Sigmoid colon (tissue), 6 donors: ENCODE measurements at regions not wholly inside any gene's neighbourhood (a gene's known extent, or its start where the extent isn't known, plus 50 kb on each side); places are given as distances from the start of the nearest gene placed in this dataset.

ENCODE experiments used
- DNase-seq: peaks from one replicate; pipeline ENCODE4 v3.0.0-alpha.2; 2019
- H3K27ac ChIP-seq, 4 donors: fragments of 200-600 bp; sonication (generic); one replicate each; pipeline ENCODE4 v1.5.1; 2016 to 2019; ENCODE audit warnings: mild to moderate bottlenecking in 1 of 4
- H3K27me3 ChIP-seq, 3 donors: fragments of 200-600 bp; sonication (generic); one replicate each; pipeline ENCODE4 v1.5.1; 2019; ENCODE audit warnings: mild to moderate bottlenecking in 1 of 3
- H3K36me3 ChIP-seq, 4 donors: fragments of 200-600 bp; sonication (generic); one replicate each; pipeline ENCODE4 v1.5.1; 2016 to 2019
- H3K4me1 ChIP-seq, 4 donors: fragments of 200-600 bp; sonication (generic); one replicate each; pipeline ENCODE4 v1.5.1; 2017 to 2019
- H3K4me3 ChIP-seq, 4 donors: fragments of 200-600 bp; sonication (generic); one replicate each; pipeline ENCODE4 v1.5.1; 2017 to 2019; ENCODE audit warnings: mild to moderate bottlenecking in 2 of 4, moderate library complexity in 1 of 4
- H3K9me3 ChIP-seq, 4 donors: fragments of 200-600 bp in 3 of 4; sonication (generic) in 3 of 4; one replicate each; pipeline versions ENCODE4 v1.5.1 to v1.6.1; 2013 to 2019
- CTCF ChIP-seq, 4 experiments: fragments of 450-650 bp in 3 of 4; fragments of 200-600 bp in 1 of 4; IDR thresholded peaks; one replicate each; pipeline ENCODE4 v1.5.1; 2016 to 2019; ENCODE audit warnings: antibody characterized with exemption in 4 of 4, mild to moderate bottlenecking in 3 of 4, moderate library complexity in 2 of 4
- EP300 ChIP-seq, 4 donors: sonication (generic); formaldehyde crosslinking; IDR thresholded peaks; one replicate each; pipeline ENCODE4 v1.6.1; 2017; ENCODE audit warnings: antibody characterized with exemption in 4 of 4
- POLR2A ChIP-seq, 2 donors: fragments of 450-650 bp; IDR thresholded peaks; one replicate each; pipeline ENCODE4 v1.6.1; 2016; ENCODE audit warnings: antibody characterized with exemption in 2 of 2, mild to moderate bottlenecking in 2 of 2, moderate library complexity in 2 of 2
- POLR2AphosphoS5 ChIP-seq, 4 donors: sonication (generic); formaldehyde crosslinking; IDR thresholded peaks; one replicate each; pipeline ENCODE4 v1.6.1; 2017; ENCODE audit warnings: antibody characterized with exemption in 4 of 4
- WGBS, 2 donors: extraction: QIAGEN DNeasy Blood & Tissue Kit; methylation state at CpG; one replicate each; pipeline ENCODE4 v1.1.7; 2013; 5-methylcytosine and 5-hydroxymethylcytosine counted together
- intact Hi-C: fragments of 100-400 bp; cut with DNase I; formaldehyde crosslinking; loops from one replicate; pipeline ENCODE4 v1.15.1; 2023
- donor health status: healthy with polysubstance abuse.
- donor health status: healthy.

DNA sequence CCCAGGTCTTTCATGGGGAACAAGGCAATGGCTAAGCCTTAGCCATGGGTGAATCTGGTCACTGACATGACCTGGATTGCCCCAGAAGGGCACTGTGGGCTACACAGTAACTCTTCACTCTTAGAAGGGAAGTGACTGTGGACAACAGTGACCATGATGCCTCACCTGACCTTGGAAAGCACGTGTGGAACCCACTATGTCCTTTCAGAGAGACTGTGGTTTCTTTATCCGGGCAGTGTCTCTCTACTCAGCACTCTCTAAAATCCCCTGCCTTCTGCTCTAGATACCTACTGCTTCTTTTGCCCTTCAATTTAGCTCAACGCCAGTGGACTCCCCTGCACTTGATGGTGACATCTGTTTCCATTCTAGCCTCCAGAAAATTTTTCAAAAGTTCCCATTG is 66.1 kb upstream of the ANKFN1 start:
- Histone ChIP-seq H3K4me1 (no peaks in the 10 kb centered on the region), H3K4me3 (no peak overlapping the region), H3K9me3 (no peaks in the 10 kb centered on the region), H3K27ac (no peak overlapping the region), H3K36me3 (no peaks in the 10 kb centered on the region), H3K27me3 (no peaks in the 10 kb centered on the region)
- DNase-seq = no peak
- intact Hi-C loops = no loop called here
- TF ChIP-seq CTCF (IDR thresholded peaks at IDR 0.05) = no peak
- WGBS, 2 donors = 61 to 69% methylated on average over 3 of the region's 3 CpGs

DNA sequence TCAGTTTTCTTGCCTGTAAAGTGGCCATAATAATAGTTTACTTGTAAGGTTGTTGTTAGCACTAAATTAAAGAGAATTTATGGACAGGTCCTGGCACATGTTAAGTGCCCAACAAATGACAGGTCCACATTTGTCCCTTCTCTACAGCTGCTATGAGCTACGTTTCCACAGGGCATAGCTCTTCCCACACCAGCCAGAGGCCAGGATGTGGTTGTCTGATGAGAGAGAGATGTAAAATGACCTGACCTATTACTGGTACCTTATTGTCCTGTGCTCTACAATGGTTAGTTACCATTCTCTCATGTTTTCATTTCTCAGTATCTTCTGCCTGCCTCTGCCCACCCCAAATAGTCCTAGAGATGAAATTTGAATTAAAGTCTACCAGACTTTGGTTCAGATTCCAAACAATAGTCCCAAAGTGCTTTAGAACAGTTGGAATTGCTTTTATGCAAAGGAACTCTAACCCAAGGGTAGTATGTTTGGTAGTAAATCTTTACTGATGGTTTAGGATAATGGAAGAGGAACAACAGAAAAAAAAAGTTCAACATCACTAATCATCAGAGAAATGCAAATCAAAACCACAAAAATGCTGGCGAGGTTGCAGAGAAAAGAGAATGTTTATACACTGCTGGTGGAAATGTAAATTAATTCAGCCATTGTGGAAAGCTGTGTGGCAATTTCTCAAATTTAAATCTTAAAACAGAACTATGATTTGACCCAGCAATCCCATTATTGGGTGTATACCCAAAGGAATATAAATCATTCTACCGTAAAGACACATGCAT is 57.1 kb upstream of the ANKFN1 start:
- 50 to 55% methylated on average over 3 of the region's 3 CpGs for WGBS, 2 donors
- TF ChIP-seq POLR2A (IDR thresholded peaks at IDR 0.05) (no peak), EP300 (IDR thresholded peaks at IDR 0.05) (no peak), POLR2AphosphoS5 (IDR thresholded peaks at IDR 0.05) (no peak), CTCF (IDR thresholded peaks at IDR 0.05) (no peak)
- no peaks in the 10 kb centered on the region for H3K36me3 ChIP-seq
- intact Hi-C loops = no loop called here
- DNase-seq = no peak
- H3K27ac ChIP-seq = no peak overlapping the region
- no peak overlapping the region for H3K4me3 ChIP-seq
- H3K4me1 ChIP-seq = no peaks in the 10 kb centered on the region
- no peaks in the 10 kb centered on the region for H3K27me3 ChIP-seq
- no peaks in the 10 kb centered on the region for H3K9me3 ChIP-seq

DNA sequence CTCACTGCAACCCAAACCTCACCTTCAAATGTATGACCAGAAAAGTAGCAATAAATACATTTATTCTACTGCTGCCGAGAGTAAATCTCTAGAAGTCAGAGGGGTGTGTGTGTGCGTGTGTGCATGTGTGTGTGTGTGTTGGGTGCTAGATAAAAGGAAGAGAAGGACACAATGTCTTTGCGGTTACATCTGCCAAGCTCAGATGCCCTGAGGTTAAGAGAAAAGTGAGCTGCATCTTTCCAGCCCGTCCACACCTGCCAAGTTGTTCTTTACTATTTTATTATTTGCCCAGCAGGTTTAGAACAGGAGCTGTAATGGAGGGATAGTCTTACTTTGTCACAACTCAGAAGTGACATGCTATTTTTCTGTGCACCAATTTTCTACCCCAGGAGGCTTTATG is 54.5 kb upstream of the ANKFN1 start:
- DNase-seq = no peak
- H3K27me3 ChIP-seq = no peaks in the 10 kb centered on the region
- intact Hi-C loops = no loop called here
- no peak overlapping the region for H3K4me3 ChIP-seq
- no peaks in the 10 kb centered on the region for H3K4me1 ChIP-seq
- H3K27ac ChIP-seq = no peak overlapping the region
- TF ChIP-seq POLR2A (IDR thresholded peaks at IDR 0.05) = no peak
- TF ChIP-seq POLR2AphosphoS5 (IDR thresholded peaks at IDR 0.05) = no peak
- no peak for TF ChIP-seq EP300 (IDR thresholded peaks at IDR 0.05)
- no peak for TF ChIP-seq CTCF (IDR thresholded peaks at IDR 0.05)
- WGBS, 2 donors = 74 to 84% methylated on average over 4 of the region's 4 CpGs
- H3K9me3 ChIP-seq = no peaks in the 10 kb centered on the region
- no peaks in the 10 kb centered on the region for H3K36me3 ChIP-seq

GRCh38 chr17:56099649-56100048 is 53.6 kb upstream of the ANKFN1 start:
- no peaks in the 10 kb centered on the region for H3K4me1 ChIP-seq
- no peak for DNase-seq
- no peaks in the 10 kb centered on the region for H3K27me3 ChIP-seq
- 86 to 90% methylated on average over 5 of the region's 5 CpGs for WGBS, 2 donors
- H3K27ac ChIP-seq = no peak overlapping the region
- no peak for TF ChIP-seq POLR2AphosphoS5 (IDR thresholded peaks at IDR 0.05)
- TF ChIP-seq EP300 (IDR thresholded peaks at IDR 0.05) = no peak
- TF ChIP-seq CTCF (IDR thresholded peaks at IDR 0.05) = no peak
- no peak for TF ChIP-seq POLR2A (IDR thresholded peaks at IDR 0.05)
- no peaks in the 10 kb centered on the region for H3K36me3 ChIP-seq
- no peaks in the 10 kb centered on the region for H3K9me3 ChIP-seq
- intact Hi-C loops = no loop called here
- no peak overlapping the region for H3K4me3 ChIP-seq
